ENCODE measurements at regions not wholly inside any gene's neighbourhood (a gene's known extent, or its start where the extent isn't known, plus 50 kb on each side); places are given as distances from the start of the nearest gene placed in this dataset.

DNA sequence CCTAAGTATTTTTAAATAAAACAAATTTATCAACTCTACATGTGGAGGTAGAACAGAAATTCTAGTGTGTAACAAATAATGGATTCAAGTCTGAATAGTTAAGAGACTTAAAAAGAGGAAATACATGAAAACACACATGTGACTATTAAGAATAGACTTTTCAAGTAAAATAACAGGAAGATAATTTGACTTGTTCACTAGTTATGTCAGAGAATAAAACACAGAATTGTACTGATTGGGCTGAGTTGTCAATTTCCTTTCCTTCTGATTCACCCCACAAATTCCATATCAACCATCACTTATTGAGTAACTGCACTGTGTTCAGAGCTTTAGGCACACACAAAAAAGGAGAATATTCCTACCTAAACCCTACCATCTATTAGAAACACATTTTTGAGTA, 557.2 kb downstream of the TUSC7 start:
- no peak for DNase-seq

DNA sequence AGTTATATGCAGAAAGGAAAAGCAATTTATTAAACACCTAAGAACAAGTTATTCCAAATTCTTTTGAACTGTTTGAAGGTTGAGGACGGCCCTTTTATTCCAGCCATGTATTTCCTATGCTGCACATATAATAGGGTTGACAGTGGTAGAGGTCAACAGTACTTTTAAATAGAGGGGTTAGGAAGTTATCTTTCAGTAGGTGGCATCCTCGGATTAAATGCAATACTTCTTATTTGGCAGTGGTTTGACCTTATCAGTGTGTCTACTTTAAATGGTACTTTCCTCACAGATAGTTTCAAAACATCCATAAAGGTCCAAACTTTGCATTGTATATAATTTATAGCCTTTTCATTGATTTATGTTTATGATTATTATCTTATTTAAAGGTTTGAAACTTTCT, 558.7 kb downstream of the TUSC7 start:
- DNase-seq: no peak

DNA sequence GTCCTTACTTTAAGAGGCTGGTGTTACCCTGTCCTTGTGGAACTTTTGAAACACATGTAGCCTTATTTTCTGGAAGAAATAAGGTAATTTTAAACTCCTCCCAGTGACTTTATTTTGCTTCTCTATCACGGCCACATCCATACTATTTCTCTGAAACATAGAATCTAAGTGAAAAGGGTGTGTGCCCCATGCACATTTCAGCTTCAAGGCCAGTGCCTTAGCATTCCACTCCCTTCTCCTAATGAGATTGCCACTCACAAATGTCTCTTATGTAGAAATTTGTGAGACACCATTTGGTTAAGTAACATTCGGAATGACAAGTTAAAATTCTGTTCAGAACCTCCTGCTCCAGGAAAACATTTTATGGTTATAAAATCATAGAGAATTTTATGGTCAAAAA, 562.7 kb downstream of the TUSC7 start:
- DNase-seq: no peak

DNA sequence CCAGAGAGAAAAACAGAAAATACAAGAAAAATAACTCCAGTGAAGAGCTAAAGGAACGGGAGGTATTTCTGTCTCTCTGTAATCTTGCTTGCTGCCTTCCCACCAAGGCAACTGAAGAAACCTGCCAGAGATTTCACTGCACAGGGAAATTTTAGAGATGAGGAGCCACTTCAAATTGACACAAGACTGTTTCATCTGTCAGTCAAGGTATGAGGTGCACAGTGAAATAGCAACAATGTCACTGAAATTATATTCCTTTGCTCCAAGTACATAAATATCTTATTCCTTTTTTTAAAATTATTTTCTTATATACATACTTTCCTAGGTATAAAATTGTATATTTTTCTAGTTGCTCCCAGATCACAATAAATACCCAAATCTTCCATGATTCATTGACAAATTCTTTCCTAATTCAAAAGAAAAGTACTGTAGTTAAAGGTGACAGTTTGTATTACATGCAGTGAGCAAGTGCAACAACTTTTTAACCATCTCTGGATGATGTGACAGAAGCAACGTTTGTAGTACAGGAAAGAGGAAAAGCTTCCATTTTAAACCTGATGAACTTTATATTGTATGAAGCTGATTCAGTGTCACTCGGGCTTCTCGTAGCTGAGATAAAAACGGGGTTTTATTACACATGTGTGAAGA, 563.4 kb downstream of the TUSC7 start:
- DNase-seq: no peak

DNA sequence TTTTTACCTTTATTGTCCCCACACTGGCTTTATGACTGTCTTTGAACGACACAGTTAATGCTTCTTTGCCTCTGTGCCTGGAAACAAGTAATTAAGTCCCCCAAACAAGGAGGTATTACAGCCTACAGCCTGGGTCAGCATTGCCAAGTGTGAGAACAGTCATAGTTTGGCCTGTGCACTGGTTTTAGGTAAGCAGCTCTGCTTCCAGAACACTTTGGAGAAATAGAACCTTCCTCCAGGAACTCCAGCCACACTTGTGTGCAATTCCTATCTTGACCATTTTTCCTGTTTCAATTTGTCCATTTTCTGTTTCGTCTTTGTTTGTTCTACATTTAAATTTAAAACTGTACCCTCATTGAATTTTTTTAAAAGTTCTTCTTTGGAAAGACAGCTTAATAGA, 568.2 kb downstream of the TUSC7 start:
- DNase-seq: no peak

DNA sequence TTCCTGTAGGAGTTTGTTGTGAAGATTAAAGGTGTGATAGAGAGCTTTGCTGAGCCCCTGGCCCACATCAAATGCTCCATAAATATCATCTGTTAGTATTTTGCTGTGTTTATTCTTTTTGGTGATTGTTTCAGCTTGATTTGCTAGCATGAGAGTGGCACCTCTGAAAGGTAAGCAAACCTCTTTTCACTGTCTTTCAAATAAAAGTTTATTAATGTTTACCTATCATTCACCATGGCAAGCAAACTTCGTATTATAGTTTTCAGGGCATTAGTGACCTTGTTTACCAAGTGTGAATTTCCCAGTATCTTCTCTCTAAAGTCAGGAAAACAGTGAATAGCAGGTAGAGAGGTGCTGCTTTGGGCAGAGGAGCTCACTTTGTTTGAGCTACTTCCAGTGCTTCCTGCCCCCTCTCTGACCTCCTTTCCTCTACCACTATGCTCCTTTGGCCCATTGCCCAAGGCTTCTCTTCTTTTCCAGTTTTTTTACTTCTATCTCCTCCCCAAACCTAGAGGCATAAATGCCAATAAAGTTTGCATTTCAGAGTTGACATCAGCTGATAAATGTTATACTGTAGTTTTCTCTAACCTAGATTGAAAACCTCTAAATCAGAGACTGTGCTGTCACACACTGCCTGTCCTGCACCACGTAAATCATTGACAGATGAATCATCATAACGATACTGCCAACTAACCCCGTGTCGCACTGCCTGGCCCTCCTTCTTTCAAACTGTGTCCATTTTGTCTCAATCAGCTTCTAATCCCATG, 569.0 kb downstream of the TUSC7 start:
- DNase-seq: no peak

DNA sequence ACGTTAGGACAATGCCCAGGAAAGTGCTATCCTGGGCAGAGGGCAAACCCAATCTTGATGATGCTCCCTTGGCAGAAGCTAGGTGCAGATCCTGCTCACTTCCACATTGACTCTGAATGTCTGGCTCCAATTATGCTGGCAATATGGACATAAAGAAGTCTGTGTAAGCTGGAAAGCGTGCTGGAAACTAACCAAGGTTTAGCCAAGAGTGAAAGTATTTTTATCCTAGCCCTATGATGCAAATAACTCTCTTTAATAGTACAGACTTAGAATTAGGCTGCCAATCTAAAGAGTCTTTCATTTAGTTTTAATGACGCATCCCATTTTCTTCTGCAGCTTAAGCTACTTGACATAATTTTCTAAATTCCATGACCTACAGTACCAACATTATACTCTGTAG, 571.8 kb downstream of the TUSC7 start:
- DNase-seq: no peak

DNA sequence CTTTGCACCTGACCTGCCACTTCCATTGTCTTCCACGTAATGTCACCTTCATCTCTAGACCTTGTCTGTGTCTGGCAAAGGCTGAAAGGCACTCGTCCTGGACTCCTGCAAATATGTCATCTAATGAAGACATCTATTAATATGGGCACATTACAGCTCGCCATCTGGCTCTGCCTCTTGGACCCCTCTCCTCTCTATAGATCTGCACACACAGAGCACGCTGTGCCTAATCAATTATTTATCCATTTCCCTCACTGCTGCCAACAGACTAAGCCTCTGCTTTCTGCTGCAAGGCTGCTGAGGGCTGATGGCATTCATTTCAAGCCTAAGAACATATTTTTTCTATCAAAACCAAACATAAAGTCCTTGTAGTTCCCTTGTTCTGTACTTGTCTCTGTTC, 573.0 kb downstream of the TUSC7 start:
- no peak for DNase-seq

DNA sequence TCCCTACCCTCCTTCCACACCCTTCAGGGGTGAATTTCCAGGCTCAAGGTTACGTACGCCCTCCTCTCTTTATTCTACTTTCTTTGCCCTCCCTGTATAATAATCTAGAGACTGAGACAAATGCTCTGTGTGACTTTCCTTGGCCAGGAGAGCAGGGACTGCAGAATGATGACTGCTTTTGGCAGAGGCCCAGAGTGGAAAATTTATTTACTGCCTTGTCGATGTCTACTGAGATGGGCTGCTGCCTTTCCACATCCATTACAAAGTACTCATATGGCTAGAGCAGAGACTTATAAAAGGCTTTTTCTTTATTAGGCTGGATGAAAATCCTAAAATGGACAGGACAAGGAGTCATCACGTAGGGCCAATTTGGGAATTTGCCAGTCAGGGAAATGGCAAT, 576.2 kb downstream of the TUSC7 start:
- no peak for DNase-seq

DNA sequence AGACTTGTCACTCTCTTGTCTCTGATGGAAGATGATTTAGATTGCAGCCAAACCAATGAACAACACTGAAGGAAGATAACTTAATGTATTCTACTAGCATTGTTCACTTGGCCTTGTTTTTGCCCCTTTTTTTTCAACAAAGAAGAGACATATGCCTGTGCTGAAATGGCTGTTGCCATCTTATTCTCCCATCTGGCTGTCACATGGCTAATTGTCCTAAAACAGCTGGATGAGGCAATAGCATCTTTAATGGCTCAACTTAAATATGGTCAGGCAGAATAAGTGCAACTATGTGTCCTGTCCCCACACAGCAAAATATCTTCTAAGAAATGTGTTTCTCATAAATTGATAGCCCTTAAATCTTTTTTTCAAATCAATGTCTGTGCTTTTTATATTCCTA, 576.9 kb downstream of the TUSC7 start:
- no peak for DNase-seq

DNA sequence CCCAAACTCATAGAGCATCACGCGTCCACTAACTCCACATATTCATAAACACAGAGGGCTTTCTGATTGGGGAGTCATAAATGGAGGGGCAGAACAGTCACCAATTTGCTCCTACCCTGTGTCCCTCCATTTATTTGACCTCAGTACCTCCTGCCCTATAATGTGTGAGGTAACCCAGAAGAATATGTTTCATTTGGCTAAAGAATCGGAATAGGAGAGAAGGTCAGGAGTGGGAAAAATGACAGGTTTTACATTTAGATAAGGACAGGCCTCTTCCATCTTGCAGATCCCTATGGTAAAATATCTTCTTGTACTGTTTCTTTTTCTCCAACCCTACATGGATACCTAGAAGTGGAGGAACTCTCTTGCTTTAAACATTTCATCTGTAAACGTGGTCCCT, 578.0 kb downstream of the TUSC7 start:
- no peak for DNase-seq

DNA sequence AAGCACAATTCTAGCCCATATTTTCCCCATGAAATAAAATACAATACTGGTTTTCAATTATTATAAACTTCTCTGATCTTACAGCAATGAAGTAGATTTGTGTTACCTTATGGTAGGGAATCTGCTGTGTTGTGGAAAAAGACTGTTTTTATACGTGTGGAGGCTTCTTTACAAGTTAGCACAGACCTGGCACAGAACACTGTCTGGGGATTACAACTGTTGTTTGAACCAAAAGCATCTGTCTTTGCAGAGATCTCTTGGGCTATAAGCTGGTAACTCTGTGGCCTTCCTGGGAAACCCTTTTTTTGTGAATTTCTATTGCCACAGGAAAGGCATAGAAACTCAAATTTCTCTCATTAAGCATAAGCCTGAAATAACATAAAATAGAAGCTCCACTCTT, 581.9 kb downstream of the TUSC7 start:
- no peak for DNase-seq

DNA sequence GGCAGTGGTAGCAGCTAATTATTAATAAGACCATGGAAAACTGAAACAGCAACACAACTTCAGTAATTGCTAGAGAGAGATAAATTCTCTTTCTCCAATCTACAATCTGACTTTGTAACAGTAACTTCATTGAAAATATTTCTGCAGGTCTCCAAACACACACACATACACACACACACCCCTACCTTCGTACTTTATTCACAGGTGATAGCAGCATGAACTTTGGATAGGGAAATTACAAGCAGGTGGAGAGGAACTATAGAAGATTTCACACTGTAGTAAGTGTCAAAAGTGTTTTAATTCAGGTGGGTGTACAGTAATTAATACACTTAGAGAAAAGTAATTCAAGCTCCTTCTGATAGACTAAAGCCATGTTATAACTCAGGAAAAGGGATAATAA, 587.5 kb downstream of the TUSC7 start:
- DNase-seq: no peak

DNA sequence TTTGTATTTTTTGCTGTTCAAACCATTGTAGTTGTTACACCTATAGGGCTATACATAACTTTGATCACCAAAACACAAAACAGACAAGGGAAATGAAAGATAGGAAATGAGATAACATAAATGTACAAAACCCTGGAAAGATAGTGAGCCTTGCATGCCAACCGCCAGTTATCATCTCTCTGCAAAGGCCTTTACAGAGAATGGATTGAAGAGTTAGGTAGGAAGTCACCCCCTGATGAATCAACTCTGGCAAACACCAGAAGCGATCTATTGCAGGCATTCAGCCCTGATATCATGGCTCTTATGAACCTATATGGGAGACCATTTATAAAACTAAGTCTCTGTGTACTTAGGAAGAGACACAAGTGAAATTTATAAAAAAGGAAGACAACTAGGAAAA, 588.0 kb downstream of the TUSC7 start:
- no peak for DNase-seq

DNA sequence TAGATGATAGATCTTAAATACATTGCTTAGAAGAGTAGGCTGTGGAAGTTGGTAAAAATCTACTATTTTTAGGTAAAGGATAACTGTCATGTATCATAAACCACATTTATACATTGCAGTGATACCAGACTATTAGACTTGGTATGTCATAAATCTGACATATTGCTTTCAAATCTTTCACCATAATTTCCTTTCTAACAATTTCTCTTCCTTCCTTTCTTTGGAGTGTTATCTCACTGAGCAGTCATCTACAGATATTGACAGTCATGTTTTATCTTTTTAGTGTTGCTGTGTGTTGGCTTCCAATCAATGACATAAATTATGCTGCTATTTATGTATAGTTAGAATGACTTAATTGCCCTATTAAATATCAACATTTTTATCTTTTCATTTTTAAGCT, 588.7 kb downstream of the TUSC7 start:
- no peak for DNase-seq

DNA sequence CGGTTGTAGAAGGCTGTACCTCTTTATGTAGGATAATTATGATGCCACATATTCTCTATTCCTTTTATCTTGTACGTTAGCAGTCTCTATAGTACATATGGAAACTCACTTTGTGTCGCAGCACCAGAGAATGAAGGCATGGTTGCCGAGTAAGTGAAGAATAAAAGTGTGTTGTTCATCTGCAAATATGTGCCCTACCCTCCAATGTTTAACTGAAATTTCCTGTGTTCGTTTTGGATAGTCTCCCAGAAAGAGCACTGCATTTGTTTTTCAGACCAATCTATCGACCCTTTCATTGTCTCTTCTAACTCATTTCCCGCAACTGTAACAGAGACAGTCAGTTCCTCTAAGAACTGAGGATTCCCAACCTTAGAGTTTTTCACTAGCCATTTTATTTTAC, 592.8 kb downstream of the TUSC7 start:
- DNase-seq: no peak

DNA sequence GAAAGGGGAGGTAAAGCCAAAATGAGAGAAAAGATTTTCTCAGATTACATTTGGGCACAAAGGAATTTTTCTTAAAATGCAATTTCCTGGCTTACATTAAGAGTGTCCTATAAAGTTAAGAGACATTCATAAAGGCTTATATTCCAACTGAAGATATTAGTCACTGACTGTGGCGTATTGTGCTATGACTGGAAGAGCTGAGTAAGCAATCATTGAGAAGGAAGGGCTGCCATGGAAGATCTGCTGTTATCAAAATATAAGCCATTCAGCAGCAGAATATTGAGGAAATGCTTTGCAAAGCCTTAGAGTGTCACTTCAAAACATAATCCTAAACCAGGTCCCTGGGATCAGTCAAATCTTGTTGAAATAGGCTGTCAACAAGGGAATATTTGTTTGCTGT, 593.9 kb downstream of the TUSC7 start:
- no peak for DNase-seq

DNA sequence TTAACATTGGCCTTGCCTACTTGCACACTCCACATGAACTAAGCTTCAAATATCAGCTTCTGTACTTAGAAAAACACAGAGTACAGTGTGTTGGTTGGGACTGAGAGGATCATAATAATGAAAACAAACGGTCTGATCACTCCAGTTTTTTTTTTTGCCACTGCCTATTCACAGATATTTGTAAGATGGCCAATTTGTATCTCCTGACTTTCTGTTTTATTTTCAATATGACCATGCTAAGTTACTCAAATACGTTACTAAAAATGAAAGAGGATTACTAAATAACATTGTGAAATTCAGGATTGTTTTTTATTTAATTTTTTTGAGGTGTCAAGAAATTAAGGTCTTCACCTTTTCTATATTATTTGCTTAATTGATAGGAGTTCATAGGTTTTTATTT, 595.1 kb downstream of the TUSC7 start:
- DNase-seq: no peak

DNA sequence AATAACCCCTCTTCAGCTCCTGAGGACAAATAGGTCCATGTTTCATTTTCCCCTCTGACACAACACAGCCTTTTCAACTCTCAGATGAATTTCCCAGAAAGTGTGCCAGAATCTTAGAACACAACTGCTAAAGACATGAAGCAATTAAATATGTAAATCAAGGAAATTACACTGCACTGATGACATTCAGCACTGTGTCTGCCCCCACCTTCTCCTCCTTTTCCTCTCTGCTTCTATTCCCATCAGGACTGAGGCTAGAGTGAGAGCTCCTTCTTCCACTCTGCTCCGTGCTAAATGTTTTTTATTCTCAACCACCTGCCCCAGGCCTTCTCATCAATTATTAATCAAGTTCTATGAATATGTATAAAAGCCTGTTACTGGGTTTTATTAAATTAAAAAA, 596.1 kb downstream of the TUSC7 start:
- no peak for DNase-seq

DNA sequence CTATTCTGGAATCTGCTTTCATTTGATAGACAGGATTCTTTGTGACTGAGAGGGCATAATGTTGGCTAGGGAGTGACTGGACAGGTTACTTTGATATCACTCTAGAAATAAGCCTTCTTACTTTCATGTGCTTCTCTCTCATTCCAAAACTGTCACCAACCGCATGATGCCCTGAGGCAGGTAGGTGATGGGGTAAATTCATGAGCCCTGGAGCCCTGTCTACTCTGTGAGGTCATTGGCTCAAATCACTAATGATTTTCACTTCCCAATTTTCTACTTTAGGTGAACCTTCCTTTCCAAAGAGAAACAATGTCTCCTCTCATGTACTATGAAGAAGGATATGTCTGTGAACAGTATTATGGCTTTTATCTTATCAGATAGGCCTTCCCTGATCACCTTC, 596.7 kb downstream of the TUSC7 start:
- DNase-seq: no peak

DNA sequence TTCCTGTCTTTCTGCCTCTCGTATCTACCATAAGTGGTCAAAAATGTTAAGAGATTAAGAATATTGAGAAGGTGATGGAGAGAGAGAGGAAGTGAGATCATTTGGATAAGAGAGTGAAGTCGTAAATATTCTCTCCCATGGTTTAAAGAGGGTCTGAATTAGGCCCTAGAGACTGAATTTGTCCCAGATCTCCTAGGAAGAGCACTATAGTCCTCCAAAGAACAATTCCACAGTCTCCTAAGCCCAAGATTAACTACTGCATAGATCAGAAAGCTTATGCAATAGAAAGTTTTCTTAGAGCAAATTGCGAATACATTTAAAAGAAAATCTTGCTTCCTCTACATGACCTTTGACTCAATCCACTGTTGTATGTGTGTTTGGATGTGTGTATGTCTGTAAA, 598.8 kb downstream of the TUSC7 start:
- no peak for DNase-seq

DNA sequence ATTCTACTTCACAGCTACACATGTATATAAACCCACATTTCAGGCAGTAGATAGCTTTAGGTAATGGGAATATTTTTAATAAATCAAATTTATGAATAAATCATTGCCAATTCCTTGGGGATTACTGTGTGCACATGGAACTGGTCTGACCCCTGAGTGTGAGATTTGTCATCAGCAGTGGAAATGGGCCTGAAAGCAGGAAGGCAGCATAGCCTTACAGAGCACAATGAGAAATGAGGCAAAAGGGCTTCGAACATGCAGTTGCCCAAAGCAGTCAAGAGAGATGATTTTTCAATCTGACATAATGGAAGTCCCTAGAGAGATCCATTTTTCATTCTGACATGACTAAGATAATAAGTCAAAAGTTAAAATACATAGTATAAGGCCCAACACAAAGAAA, 599.2 kb downstream of the TUSC7 start:
- DNase-seq: no peak

DNA sequence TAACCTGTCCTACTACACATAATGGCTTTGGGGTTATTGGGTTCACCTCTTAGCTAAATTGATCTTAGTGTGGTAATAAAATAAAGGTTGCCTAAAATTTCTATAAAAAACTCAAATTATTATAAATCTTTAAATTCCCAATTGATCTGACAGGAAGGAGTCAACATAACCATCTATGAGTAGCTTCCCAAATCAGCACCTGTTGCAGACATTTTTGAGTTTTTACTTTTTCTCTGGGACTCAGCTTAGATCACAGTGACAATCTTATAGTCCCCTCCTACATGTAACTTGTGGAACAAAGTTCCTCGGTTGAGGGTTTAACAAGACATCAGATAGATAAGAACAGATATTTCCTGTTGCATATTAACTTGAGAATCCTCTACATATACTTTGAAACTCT, 601.0 kb downstream of the TUSC7 start:
- no peak for DNase-seq

DNA sequence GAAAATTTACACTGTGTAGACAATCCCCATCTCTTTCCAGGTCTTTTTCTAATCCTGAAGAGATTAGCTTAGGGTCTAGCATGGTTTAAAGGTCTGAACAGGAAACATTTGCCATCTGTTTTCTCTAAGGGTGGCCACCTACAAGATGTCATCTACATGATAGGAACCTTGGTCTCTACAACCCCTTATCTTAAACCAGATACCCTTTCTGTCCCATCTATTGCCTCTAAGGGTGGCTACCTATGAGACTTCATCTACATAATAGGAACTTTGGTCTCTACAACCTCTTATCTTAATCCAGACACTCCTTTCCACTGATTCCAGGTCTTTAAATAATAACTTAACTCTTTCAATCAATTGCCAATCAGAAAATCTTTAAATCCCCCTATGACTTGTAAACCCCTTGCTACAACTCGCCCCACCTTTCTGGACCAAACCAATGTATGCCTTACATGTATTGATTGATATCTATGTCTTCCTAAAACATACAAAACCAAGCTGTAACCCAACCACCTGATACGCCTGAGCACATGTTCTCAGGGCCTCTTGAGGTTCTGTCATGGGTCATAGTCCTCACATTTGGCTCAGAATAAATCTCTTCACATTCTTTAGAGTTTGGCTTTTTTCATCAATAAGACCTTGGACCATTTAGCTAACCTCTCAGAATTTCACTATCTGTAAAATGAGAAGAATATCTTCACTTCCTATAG, 605.0 kb downstream of the TUSC7 start:
- no peak for DNase-seq
